ENCODE measurements at regions not wholly inside any gene's neighbourhood (a gene's known extent, or its start where the extent isn't known, plus 50 kb on each side); places are given as distances from the start of the nearest gene placed in this dataset.

DNA sequence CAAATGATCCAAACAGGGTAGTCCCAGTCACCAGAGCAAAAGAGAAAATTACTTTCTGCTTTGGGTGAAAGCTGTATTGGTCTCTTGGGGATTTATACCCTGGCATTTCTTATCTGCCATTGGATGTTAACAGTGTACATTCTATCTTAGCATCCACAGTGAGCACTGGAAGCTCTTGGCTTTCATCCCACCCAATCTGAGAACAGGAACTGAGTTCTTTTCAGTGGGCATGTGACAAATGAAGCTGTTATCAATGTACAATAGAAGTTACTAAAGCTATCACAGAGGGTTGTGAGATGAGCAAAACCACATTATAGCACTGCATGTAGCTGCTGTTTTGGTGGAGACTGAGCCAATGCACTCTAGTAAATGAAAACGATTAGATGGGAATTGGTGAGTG is 300.7 kb downstream of the TUSC7 start:
- intact Hi-C loops (cut with micrococcal nuclease) = no loop called here
- no peaks in the 10 kb centered on the region for H3K9me3 ChIP-seq (replicated peaks)
- no peaks in the 10 kb centered on the region for H3K4me1 ChIP-seq
- no peak for DNase-seq
- H3K4me3 ChIP-seq = no peak overlapping the region
- no peaks in the 10 kb centered on the region for H3K36me3 ChIP-seq
- H3K27ac ChIP-seq (replicated peaks) = no peak overlapping the region
- TF ChIP-seq, protein P1, sequence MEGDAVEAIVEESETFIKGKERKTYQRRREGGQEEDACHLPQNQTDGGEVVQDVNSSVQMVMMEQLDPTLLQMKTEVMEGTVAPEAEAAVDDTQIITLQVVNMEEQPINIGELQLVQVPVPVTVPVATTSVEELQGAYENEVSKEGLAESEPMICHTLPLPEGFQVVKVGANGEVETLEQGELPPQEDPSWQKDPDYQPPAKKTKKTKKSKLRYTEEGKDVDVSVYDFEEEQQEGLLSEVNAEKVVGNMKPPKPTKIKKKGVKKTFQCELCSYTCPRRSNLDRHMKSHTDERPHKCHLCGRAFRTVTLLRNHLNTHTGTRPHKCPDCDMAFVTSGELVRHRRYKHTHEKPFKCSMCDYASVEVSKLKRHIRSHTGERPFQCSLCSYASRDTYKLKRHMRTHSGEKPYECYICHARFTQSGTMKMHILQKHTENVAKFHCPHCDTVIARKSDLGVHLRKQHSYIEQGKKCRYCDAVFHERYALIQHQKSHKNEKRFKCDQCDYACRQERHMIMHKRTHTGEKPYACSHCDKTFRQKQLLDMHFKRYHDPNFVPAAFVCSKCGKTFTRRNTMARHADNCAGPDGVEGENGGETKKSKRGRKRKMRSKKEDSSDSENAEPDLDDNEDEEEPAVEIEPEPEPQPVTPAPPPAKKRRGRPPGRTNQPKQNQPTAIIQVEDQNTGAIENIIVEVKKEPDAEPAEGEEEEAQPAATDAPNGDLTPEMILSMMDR (IDR thresholded peaks at IDR 0.05; ENCODE audit: borderline replicate concordance) = no peak
- no peaks in the 10 kb centered on the region for H3K27me3 ChIP-seq (ENCODE audit: low read depth)

DNA sequence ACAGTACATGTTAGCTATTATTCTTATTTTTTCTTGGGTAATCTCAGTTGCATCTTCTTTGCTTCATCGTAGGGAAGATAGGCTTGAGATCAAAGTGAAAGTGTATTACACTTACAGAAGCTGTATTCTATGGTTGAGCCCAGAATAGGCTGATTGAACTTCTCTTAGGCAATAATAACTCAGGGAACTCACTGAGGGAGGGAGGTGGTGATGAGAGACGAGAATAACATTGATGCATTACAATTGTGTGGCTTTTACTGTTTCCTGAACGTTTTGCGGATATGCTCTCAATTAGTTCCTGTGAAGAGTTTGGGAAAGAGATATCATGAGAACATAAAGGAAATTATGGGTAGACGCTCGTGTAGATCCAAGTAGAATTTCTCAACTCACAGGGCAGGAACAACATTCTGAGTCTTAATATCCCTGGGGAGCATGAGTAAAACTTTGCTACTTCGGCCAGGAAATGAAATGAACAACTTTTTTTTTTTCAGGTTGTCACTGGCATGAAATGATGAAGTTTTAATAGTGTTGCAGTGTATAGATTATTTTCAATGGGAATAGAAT is 302.2 kb downstream of the TUSC7 start:
- DNase-seq = no peak
- no peak overlapping the region for H3K27ac ChIP-seq (replicated peaks)
- H3K27me3 ChIP-seq (ENCODE audit: low read depth) = no peaks in the 10 kb centered on the region
- H3K36me3 ChIP-seq = no peaks in the 10 kb centered on the region
- H3K4me3 ChIP-seq = no peak overlapping the region
- no peaks in the 10 kb centered on the region for H3K4me1 ChIP-seq
- H3K9me3 ChIP-seq (replicated peaks) = no peaks in the 10 kb centered on the region
- TF ChIP-seq, protein P1 (IDR thresholded peaks at IDR 0.05; ENCODE audit: borderline replicate concordance) = no peak
- intact Hi-C loops (cut with micrococcal nuclease) = no loop called here

DNA sequence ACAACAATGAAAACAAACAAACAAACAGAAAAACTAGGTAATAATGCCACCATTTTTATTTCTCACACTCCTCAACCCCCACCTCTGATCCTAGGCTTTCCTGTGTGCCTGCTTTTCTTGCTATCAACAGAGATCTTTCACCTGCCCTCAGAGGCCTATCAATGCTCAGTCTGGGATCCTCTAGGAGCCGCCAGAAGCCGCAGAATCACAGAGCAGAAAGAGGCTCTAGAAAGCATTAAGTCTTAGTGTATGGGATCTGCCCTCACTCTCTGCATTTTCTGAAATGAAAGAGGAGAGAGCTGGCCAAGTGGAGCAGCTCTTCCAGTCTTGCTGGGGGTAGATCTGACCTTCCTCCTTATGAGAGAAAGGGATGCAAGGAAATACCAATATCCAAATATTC is 306.8 kb downstream of the TUSC7 start:
- H3K9me3 ChIP-seq (replicated peaks) = no peaks in the 10 kb centered on the region
- intact Hi-C loops (cut with micrococcal nuclease) = no loop called here
- no peak for DNase-seq
- H3K36me3 ChIP-seq = no peaks in the 10 kb centered on the region
- H3K27me3 ChIP-seq (ENCODE audit: low read depth) = no peaks in the 10 kb centered on the region
- no peak overlapping the region for H3K27ac ChIP-seq (replicated peaks)
- no peaks in the 10 kb centered on the region for H3K4me1 ChIP-seq
- TF ChIP-seq, protein P1 (IDR thresholded peaks at IDR 0.05; ENCODE audit: borderline replicate concordance) = no peak
- no peak overlapping the region for H3K4me3 ChIP-seq

DNA sequence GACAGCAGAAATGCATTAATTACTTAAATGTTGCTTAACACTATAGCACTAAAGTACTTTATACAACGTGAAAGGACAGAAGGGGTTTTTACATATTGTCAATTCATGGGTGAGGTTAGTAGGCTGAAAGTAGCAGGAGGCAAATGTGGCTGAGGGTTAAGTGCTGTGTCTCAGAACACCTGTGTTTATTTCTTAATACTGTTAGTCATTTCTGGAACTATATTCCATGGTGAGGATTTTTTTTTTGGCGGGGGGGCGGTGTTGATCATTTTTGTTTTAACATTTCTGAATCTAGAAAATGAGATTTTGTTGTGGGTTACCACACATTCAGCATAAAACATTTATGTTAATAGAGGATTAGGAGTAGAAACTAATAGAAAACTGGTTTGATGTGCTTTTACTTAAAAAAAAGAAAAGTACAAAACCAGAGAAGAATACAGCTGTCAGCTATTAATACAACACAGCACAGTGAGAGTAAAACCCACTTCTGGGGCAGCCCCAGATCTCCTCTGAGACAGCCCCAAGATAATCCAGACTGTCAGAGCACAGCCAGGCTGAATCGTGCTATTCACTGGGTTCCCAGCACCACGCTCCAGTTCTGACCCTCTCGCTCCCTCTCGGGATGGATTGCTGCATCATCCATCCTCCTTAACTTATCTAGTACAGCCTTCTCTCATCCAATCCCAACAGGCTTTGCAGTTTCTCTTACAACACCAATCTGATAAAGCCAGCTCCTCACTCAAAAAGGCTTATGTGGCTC is 307.7 kb downstream of the TUSC7 start:
- no peaks in the 10 kb centered on the region for H3K27me3 ChIP-seq (ENCODE audit: low read depth)
- no peak overlapping the region for H3K27ac ChIP-seq (replicated peaks)
- no peaks in the 10 kb centered on the region for H3K4me1 ChIP-seq
- TF ChIP-seq, protein P1 (IDR thresholded peaks at IDR 0.05; ENCODE audit: borderline replicate concordance) = no peak
- intact Hi-C loops (cut with micrococcal nuclease) = no loop called here
- DNase-seq = no peak
- H3K36me3 ChIP-seq = no peaks in the 10 kb centered on the region
- H3K4me3 ChIP-seq = no peak overlapping the region
- H3K9me3 ChIP-seq (replicated peaks) = no peaks in the 10 kb centered on the region

DNA sequence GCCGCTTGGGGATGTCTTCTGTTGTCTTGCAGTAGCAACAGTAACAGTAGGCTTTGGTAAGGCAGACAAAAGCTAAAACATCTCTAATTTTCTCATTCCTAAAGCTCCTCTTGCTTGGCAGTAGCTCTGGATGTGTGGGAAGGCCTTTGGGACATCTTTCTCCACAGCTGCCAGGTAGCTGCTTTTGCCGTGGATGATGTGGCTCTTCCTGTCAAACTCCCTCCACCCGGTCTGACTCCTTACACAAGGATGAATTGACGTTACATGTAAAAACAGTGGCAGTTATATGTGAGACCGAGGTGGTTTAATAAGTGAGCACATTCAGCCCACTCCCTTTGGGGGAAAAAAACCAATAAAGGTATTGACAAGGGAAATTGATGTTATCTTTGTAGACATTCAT is 309.1 kb downstream of the TUSC7 start:
- Histone ChIP-seq H3K27ac (replicated peaks) (no peak overlapping the region), H3K36me3 (no peaks in the 10 kb centered on the region), H3K4me1 (no peaks in the 10 kb centered on the region), H3K9me3 (replicated peaks) (no peaks in the 10 kb centered on the region), H3K27me3 (ENCODE audit: low read depth) (no peaks in the 10 kb centered on the region), H3K4me3 (no peak overlapping the region)
- TF ChIP-seq, protein P1 (IDR thresholded peaks at IDR 0.05; ENCODE audit: borderline replicate concordance) = no peak
- no peak for DNase-seq
- intact Hi-C loops (cut with micrococcal nuclease) = no loop called here
